Spleen (tissue), 11 donors: ENCODE measurements at regions not wholly inside any gene's neighbourhood (a gene's known extent, or its start where the extent isn't known, plus 50 kb on each side); places are given as distances from the start of the nearest gene placed in this dataset.

Experiments used
- DNase-seq: peaks from one replicate; pipeline ENCODE4 v3.0.0-alpha.2; 2020
- H3K27ac ChIP-seq, 8 donors: fragments of 200-600 bp; sonication (generic) in 7 of 8; 1 replicate in 4 of 8; 2 replicates in 4 of 8; pipeline versions ENCODE4 v1.5.0 to v1.8.0; 2016 to 2021; ENCODE audit warnings: inconsistent platforms in 4 of 8, mild to moderate bottlenecking in 4 of 8, moderate library complexity in 1 of 8
- H3K27me3 ChIP-seq, 7 donors: fragments of 200-600 bp; sonication (generic) in 6 of 7; replicated peaks in 1 of 7; 1 replicate in 4 of 7; 2 replicates in 3 of 7; pipeline versions ENCODE4 v1.5.0 to v1.8.0; 2016 to 2021; ENCODE audit warnings: inconsistent platforms in 3 of 7, mild to moderate bottlenecking in 1 of 7
- H3K36me3 ChIP-seq, 6 donors: fragments of 200-600 bp; sonication (generic) in 5 of 6; 1 replicate in 4 of 6; 2 replicates in 2 of 6; pipeline versions ENCODE4 v1.5.0 to v1.8.0; 2016 to 2021; ENCODE audit warnings: inconsistent platforms in 2 of 6
- H3K4me1 ChIP-seq, 6 donors: fragments of 200-600 bp; sonication (generic) in 5 of 6; 1 replicate in 3 of 6; 2 replicates in 3 of 6; pipeline versions ENCODE4 v1.5.0 to v1.8.0; 2016 to 2021; ENCODE audit warnings: inconsistent platforms in 3 of 6
- H3K4me3 ChIP-seq, 8 donors: fragments of 200-600 bp; sonication (generic) in 7 of 8; 1 replicate in 4 of 8; 2 replicates in 4 of 8; pipeline versions ENCODE4 v1.5.0 to v1.8.0; 2016 to 2021; ENCODE audit warnings: inconsistent platforms in 4 of 8, mild to moderate bottlenecking in 4 of 8, moderate library complexity in 2 of 8
- H3K9me3 ChIP-seq, 8 donors: fragments of 200-600 bp; sonication (generic) in 7 of 8; 1 replicate in 4 of 8; 2 replicates in 4 of 8; pipeline versions ENCODE4 v1.5.0 to v1.8.0; 2016 to 2021; ENCODE audit warnings: inconsistent platforms in 4 of 8
- POLR2A ChIP-seq, 3 donors: fragments of 450-650 bp; IDR thresholded peaks; one replicate each; pipeline ENCODE4 v1.5.1; 2017; ENCODE audit warnings: antibody characterized with exemption in 3 of 3, mild to moderate bottlenecking in 1 of 3
- POLR2AphosphoS5 ChIP-seq, 3 donors: sonication (generic); formaldehyde crosslinking; IDR thresholded peaks; one replicate each; pipeline ENCODE4 v1.5.1; 2017; ENCODE audit warnings: antibody characterized with exemption in 3 of 3
- WGBS, 5 donors: extraction: QIAGEN DNeasy Blood & Tissue Kit in 3 of 5; methylation state at CpG; one replicate each; pipeline versions ENCODE4 v1.1.5 to v1.1.7; 2013 to 2018; 5-methylcytosine and 5-hydroxymethylcytosine counted together
- intact Hi-C: fragments of 100-400 bp; cut with DNase I; formaldehyde crosslinking; loops from one replicate; pipeline ENCODE4 v1.15.0; 2023; ENCODE audit warnings: low total_unique reads
- TF ChIP-seq, protein P1 (sequence below), 11 experiments: fragments of 200-600 bp in 7 of 11; fragments of 450-650 bp in 4 of 11; sonication (generic) in 4 of 11; IDR thresholded peaks in 8 of 11; conservative IDR thresholded peaks in 3 of 11; 1 replicate in 7 of 11; 2 replicates in 4 of 11; pipeline versions ENCODE4 v1.4.0 to v1.8.0; 2016 to 2021; ENCODE audit warnings: antibody characterized with exemption in 11 of 11, inconsistent platforms in 4 of 11, mild to moderate bottlenecking in 1 of 11
- donor health status: healthy with polysubstance abuse.
- donor health status: DM: no; HTN: no; CAD: no; lungs with moderate emphysema.
- donor health status: DM: no; HTN: no; CAD: no.
- donor health status: Bipolar disorder and iron deficiency.
- donor health status: healthy.
- donor health status: DM: no; HTN: no; CAD: no.
- donor health status: DM: yes; HTN: yes; CAD: no.

DNA sequence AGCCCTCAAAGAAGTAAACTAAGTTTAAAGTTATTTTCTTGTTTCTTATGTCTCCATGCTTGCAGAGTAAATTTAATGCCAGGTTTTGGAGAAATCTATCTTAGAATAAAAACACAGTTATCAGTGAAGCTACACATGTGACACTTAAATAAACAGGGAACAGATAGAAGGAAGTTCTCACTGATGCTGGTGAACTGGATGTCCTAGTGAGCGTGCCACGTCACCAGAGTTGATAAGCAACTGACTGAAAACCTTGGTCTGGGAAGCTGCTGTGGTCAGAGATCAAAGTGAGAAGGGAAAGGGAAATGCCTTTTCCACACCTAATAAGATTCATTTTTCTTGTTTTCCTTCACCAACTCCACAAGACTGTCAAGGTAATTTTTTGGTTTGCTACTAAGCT, 74.8 kb upstream of the PCED1B start:
- Histone ChIP-seq H3K4me3 (no peak overlapping the region), H3K27ac (no peak overlapping the region), H3K36me3 (no peaks in the 10 kb centered on the region), H3K9me3 (no peaks in the 10 kb centered on the region), H3K4me1 (no peaks in the 10 kb centered on the region), H3K27me3 (no peaks in the 10 kb centered on the region)
- WGBS, 5 donors = 54 to 67% (median 61%) methylated on average over 2 of the region's 2 CpGs
- TF ChIP-seq POLR2A (IDR thresholded peaks at IDR 0.05) (no peak), POLR2AphosphoS5 (IDR thresholded peaks at IDR 0.05) (no peak)
- TF ChIP-seq, protein P1, sequence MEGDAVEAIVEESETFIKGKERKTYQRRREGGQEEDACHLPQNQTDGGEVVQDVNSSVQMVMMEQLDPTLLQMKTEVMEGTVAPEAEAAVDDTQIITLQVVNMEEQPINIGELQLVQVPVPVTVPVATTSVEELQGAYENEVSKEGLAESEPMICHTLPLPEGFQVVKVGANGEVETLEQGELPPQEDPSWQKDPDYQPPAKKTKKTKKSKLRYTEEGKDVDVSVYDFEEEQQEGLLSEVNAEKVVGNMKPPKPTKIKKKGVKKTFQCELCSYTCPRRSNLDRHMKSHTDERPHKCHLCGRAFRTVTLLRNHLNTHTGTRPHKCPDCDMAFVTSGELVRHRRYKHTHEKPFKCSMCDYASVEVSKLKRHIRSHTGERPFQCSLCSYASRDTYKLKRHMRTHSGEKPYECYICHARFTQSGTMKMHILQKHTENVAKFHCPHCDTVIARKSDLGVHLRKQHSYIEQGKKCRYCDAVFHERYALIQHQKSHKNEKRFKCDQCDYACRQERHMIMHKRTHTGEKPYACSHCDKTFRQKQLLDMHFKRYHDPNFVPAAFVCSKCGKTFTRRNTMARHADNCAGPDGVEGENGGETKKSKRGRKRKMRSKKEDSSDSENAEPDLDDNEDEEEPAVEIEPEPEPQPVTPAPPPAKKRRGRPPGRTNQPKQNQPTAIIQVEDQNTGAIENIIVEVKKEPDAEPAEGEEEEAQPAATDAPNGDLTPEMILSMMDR (IDR thresholded peaks at IDR 0.05 in 8 of 11, conservative IDR thresholded peaks at IDR 0.05 in 3 of 11) = no peak
- intact Hi-C loops = no loop called here
- no peak for DNase-seq

DNA sequence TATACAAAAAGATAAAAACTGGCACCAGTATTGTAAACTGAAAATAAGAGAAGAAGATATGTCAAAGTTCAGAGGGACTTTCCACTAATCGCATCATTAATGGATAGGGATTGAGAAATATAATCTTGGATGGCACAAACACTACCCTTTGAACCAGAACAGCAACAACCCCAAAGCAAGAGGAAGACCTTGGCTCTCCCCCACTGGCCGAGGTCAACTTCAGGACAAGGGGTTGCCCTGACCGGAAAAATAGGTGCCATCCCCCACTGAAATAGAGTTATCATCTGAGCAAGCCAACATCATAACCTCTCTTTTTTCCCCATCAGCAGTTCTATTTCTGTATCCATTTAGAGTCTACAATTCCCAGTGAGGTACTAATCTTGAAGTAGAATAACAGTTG, 72.4 kb upstream of the PCED1B start:
- intact Hi-C loops = no loop called here
- DNase-seq = no peak
- Histone ChIP-seq H3K9me3 (peaks cover 0 to 5% (median 0%) of the 10 kb centered on the region in 8 donors), H3K36me3 (no peaks in the 10 kb centered on the region), H3K4me1 (no peaks in the 10 kb centered on the region), H3K27ac (no peak overlapping the region), H3K4me3 (no peak overlapping the region), H3K27me3 (no peaks in the 10 kb centered on the region)
- WGBS, 5 donors = 78 to 86% (median 82%) methylated on average over 3 of the region's 3 CpGs
- TF ChIP-seq, protein P1 (IDR thresholded peaks at IDR 0.05 in 8 of 11, conservative IDR thresholded peaks at IDR 0.05 in 3 of 11) = no peak
- TF ChIP-seq POLR2A (IDR thresholded peaks at IDR 0.05) (no peak), POLR2AphosphoS5 (IDR thresholded peaks at IDR 0.05) (no peak)

DNA sequence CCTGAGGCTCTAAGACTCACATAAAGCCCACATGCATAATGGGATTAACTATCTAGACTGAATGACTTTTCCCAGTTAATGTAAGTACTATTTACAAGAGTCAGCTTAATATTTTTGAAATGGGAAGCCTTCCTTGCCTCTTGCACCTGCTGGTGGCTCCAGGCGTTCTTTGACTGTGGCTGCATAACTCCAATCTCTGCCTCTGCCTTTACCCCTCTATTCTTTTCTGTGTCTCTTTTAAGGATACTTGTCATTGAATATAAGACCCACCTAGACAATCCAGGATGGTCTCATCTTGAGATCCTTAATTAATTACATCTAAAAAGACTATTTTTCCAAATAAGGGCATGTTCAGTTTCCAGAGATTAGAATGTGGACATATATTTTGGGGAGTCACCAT, 66.9 kb upstream of the PCED1B start:
- 75 to 100% (median 88%) methylated on average over 1 of the region's 1 CpG for WGBS, 5 donors
- intact Hi-C loops = loop anchor here (10.0 kb wide), 1 partner anchor 878 kb away; no protein-coding TSS in a partner anchor

DNA sequence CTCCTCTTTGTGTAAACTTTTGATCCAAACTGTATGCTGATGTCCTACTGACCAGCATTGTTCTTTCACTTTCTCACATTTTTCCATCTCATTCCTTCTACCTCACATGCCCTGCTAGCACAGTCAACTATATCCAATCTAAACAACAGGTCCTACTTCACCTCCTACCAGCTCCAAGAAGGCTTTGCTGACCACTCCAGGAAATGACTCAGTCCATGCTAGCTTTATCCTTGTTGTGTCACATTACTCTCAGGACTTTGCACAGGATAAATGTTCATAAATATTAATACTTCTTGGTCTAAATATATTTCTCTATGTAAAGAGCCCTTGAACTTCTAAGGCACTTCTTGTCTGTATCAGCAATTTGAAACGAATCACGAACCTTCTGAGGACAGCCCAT, 64.9 kb upstream of the PCED1B start:
- Histone ChIP-seq H3K4me3 (no peak overlapping the region), H3K9me3 (peaks cover 0 to 5% (median 0%) of the 10 kb centered on the region in 8 donors), H3K27ac (no peak overlapping the region), H3K27me3 (no peaks in the 10 kb centered on the region), H3K36me3 (no peaks in the 10 kb centered on the region), H3K4me1 (no peaks in the 10 kb centered on the region)
- intact Hi-C loops = loop anchor here (10.0 kb wide), 1 partner anchor 880 kb away; no protein-coding TSS in a partner anchor
- TF ChIP-seq, protein P1 (IDR thresholded peaks at IDR 0.05 in 8 of 11, conservative IDR thresholded peaks at IDR 0.05 in 3 of 11) = no peak
- TF ChIP-seq POLR2AphosphoS5 (IDR thresholded peaks at IDR 0.05) (no peak), POLR2A (IDR thresholded peaks at IDR 0.05) (no peak)
- WGBS, 5 donors = 71 to 84% (median 76%) methylated on average over 2 of the region's 2 CpGs
- DNase-seq = no peak

More for the DNA sequence above, 66.9 kb upstream of the PCED1B start:
- H3K36me3 ChIP-seq = no peaks in the 10 kb centered on the region
- peaks cover 0 to 5% (median 0%) of the 10 kb centered on the region in 8 donors for H3K9me3 ChIP-seq
- no peaks in the 10 kb centered on the region for H3K27me3 ChIP-seq
- H3K4me1 ChIP-seq = no peaks in the 10 kb centered on the region
- DNase-seq = no peak
- no peak overlapping the region for H3K4me3 ChIP-seq
- TF ChIP-seq POLR2AphosphoS5 (IDR thresholded peaks at IDR 0.05) = no peak
- TF ChIP-seq, protein P1 (IDR thresholded peaks at IDR 0.05 in 8 of 11, conservative IDR thresholded peaks at IDR 0.05 in 3 of 11) = no peak
- H3K27ac ChIP-seq = no peak overlapping the region
